ENCODE measurements at regions not wholly inside any gene's neighbourhood (a gene's known extent, or its start where the extent isn't known, plus 50 kb on each side); places are given as distances from the start of the nearest gene placed in this dataset.
"Not testable (repeated sequence)": the region's sequence is repeated elsewhere in the genome, so short reads cannot be mapped to it uniquely, and the experiment has no call there.

- no peak for DNase-seq
These were observed 61.4 kb downstream of the NXNL2 start for GRCh38 chr9:88596376-88596775.

GRCh38 chr9:88604836-88605511 lies 70.0 kb downstream of the NXNL2 start:
- peak; percentile 4 for DNase-seq

- DNase-seq, result peak; percentile 47
These were observed 70.8 kb downstream of the NXNL2 start for GRCh38 chr9:88605512-88606362.

GRCh38 chr9:88614359-88614758 lies 79.4 kb downstream of the NXNL2 start:
- DNase-seq, result no peak

DNA sequence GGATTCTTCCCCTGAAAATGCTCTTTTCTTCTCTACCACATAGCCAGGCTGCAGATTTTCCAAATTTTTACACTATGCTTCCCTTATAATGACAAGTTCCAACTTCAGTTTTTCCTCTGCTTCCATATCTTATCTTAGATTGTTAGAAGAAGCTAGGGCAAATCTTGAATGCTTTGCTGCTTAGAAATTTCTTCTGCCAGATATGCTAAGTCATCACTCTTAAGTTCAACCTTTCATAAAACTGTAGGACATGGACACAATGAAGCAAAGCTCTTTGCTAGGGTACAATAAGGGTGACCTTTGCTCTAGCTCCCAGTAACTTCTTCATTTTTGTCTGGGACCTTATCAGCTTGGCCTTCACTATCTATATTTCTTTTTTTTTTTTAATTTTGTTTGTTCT lies 88.7 kb downstream of the NXNL2 start:
- DNase-seq, result no peak

- DNase-seq, result no peak
These were observed 93.1 kb downstream of the NXNL2 start for GRCh38 chr9:88628114-88628513.

DNA sequence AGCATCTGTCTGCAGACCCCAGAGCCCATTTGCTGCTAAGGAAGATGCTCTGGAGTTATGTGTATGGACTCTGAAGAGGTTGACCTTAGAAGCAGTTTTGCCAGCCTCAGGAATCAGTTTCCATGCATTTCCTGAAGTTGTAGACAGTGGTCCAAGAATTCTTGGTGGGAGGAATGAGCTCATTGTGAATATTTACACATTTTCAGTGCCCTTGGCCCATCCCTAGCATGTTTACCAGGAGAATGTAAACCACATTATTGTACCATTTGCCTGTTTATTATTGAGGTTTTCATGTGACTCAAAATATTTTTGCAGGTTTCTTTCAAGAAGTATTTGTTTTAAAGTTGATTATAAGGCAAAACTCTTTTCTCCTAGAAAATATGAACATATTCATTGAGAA lies 93.8 kb downstream of the NXNL2 start:
- no peak for DNase-seq

- not testable (repeated sequence) for DNase-seq
These were observed 95.6 kb downstream of the NXNL2 start for GRCh38 chr9:88630574-88630973.

DNA sequence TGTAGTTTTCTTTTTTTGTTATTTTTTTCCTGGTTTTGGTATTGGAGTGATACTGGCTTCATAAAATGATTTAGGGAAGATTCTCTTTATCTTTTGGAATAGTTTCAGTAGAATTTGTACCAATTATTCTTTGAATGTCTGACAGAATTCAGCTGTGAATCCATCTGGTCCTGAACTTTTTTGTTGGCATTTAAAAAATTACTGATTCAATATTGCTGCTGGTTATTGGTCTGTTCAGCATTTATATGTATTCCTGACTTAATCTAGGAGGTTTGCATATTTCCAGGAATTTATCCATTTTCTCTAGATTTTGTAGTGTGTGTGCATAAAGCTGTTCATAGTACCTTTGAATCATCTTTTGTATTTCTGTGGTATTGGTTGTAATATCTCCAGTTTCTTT lies 100.2 kb downstream of the NXNL2 start:
- no peak for DNase-seq

- DNase-seq, result no peak
These were observed 106.7 kb downstream of the NXNL2 start for GRCh38 chr9:88641456-88642240.

DNA sequence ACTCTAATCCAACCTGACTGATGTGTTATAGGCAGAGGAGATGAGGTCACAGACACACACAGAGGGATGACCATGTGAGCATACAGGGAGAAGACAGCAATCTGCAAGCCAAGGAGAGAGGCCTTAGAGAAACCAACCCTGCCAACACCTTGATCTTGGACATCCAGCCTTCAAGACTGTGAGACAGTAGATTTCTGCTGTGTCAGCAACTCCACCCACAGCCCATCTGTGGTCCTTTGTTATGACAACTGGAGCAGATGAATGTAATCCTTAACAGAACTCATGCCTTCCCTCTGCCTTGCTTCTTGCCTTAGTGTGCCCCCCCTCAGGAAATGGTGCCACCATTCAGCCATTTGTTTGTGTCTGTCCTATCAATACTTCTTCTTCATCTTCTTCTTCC lies 107.4 kb downstream of the NXNL2 start:
- no peak for DNase-seq

DNA sequence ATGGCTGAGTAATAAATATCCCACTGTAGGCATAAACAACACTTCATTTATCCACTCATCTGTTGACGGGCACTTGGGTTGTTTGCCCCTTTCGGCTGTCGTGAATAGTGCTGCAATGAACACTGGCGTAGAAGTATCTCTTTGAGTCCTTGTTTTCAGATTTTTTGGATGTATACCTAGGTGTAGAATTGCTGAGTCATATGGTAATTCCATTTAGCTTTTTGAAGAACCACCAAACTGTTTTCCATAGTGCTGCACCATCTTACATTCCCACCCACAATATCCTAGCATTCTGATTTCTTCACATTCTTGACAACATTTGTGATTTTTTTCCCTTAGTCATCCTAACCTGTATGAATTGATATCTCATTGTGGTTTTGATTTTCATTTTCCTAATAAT lies 109.0 kb downstream of the NXNL2 start:
- no peak for DNase-seq

DNA sequence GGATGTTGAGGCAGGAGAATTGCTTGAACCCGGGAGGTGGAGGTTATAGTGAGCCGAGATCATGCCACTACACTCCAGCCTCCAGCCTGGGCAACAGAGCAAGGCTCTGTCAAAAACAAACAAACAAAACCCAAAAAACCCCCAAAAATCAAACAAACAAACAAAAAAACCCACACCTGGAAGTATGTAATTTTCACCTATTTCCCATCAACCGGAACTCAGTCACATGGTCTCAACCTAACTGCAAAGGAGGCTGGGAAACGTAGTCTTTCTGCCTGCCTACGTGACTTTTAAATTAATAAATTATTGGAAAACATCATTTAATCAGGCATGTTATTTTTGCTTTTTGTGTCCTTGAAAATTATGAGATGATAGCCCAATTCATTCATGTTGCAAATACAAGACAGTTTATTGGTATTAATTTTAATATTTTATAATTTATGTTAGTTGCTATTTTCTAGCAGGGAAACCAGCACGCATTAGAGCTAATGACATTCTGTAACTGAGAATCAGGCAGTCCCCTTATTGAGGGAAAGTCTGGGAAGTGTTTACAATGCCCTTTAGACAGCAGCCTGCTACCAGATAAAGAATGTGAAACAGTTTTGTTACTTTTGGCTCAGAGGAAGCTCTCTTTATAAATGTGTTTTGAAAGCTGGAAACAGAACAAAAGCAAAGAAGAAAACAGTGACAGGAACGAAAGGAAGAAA lies 110.3 kb downstream of the NXNL2 start:
- DNase-seq, result no peak

DNA sequence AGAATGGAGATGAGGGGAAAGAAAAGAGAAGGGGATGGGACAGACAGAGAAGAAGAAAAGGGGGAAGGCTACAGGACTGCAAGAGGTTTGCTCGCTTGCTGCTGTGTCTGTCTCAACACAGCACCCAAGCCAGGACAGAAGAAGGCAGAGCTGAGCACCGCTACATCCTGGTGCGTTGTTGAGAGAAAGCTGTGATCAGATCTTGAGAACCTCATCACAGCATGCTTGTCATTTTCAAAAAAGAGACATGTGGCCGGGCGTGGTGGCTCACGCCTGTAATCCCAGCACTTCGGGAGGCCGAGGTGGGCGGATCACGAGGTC lies 110.9 kb downstream of the NXNL2 start:
- DNase-seq, result no peak

- no peak for DNase-seq
These were observed 111.7 kb downstream of the NXNL2 start for GRCh38 chr9:88646539-88647300.

- DNase-seq, result no peak
These were observed 117.0 kb downstream of the NXNL2 start for GRCh38 chr9:88651682-88652633.

GRCh38 chr9:88652876-88653275 lies 117.9 kb downstream of the NXNL2 start:
- DNase-seq, result no peak

DNA sequence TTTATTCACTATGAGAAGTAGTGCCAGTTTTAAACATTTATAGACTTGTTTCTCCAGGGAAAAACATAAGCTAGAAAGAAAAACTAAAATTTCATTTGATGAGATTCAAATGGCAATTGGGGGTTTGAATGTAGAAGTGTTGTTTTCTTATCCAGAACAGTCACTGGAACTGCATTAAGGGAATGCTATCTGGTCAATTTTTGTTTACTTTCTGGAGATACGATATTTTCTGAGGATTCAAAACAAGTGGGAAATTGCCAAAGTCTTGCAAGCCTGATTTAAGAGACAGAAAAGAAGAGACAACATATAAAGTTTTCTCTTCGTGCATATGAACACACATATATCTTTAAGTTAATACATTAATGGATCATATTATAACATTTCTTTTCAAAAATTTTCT lies 118.4 kb downstream of the NXNL2 start:
- DNase-seq, result no peak

DNA sequence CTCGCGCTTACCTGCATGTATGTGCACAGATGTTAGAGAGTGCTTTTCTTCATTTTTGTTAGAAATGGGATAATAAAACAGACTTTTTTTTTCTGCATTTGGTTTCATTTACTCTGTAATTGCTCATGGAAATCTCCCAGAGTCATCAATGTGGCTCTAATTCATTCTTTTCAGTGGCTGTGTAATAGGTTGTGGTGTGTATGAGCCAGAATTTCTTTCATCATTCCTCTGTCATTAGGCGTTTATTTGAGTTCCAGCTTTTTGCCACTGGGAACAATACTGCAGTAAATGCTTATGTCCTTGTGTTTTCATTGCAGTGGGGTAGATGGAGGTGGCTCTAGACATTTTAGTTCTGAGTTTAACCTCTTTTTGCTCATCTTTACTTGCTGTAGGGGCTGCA lies 118.9 kb downstream of the NXNL2 start:
- DNase-seq, result no peak

DNA sequence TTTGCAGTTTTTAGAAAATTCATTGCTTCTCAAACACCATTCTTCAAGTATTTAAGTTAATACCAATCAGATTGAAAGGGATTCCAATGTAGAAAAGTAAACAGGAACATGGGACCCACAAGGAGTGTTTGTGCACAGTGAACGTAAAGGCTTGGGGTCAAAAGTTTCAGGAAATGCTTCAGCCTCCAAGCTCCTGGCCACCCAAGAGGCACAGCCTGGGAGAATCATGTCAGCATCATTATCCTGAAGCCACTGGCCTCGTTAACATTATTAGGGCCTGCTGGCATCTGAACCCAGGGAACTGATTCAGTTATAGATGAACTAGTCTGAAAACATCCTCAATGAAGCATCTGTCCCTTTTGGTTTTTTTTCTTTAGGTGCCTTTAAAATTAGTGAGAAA lies 122.9 kb downstream of the NXNL2 start:
- DNase-seq, result peak; percentile 35

All from renal pelvis (tissue), 1 donor.